NCI-H1436 (cell line): ENCODE measurements at regions not wholly inside any gene's neighbourhood (a gene's known extent, or its start where the extent isn't known, plus 50 kb on each side); places are given as distances from the start of the nearest gene placed in this dataset.

ENCODE experiments used
- DNase-seq: peaks from one replicate; lab custom pipeline; 2025; lab: John Stamatoyannopoulos, UW

DNA sequence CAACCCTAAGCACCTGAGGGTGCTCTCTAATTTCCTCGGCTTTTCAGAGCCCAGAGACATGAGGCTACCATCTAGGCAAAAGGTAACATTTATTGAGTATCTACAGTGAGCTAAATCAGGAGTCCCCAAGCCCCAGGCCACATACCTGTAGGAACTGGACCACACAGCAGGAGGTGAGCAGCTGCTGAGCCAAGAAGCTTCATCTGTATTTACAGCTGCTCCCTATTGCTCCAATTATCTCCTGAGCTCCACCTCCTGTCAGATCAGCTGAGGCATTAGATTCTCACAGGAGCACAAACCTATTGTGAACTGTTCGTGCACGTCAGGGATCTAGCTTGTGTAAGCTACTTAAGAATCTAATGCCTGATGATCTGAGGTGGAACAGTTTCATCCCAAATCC lies 70.2 kb downstream of the RND3 start:
- DNase-seq = no peak

DNA sequence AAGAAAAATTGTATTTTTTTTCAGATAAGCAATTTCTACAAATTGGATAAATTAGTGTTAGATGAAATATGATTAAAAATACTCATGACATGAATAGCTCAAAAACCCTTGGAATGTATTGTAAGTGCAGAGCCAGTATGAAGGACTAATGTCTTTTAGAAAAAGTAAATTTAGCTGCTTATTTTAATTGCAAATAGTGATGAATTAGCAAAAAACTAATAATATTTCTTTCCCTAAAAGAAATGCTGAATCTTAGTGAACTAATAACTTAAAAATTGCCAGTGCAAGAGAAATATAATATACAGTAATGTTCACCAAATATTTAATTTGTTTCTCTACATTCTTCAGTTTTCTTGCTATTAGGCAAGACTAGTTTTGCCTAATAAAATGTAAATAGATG lies 72.4 kb downstream of the RND3 start:
- no peak for DNase-seq

DNA sequence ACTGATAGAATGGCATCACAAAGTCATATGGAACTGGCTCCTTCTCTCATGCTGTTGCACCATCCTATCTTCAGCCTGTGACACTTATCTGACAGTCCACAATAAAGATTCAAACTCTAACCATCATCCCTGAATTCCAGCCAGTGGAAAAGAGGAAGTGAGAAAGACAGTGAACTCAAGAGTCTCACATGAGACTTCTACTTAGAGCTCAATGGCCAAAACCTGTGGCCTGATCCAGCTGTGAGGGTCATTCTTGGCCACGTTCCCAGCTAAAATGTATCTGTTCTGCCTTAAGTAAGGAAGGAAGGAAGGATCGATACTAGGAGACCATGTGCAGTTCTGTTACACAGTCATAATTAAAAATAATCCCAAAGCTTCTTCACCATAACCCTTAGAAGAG lies 73.6 kb downstream of the RND3 start:
- no peak for DNase-seq

DNA sequence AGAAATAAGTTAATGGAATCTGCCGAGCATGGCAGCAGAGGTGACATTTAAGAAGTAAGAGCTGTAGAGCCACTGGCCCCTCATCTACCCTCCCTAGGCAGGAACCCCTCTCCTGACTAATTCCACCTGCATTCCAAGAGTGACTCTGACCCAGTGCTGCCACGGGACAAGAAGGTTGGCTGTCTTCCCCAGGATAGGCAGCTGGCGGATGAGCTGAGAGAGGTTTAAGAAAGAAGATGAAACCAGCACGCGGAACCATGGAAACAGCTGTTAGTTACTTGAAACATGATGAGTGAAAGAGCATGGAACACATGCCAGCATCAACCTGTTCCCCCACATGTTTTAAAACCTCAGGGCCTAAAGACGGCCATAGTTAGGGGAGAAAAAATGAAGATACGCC lies 74.1 kb downstream of the RND3 start:
- no peak for DNase-seq

DNA sequence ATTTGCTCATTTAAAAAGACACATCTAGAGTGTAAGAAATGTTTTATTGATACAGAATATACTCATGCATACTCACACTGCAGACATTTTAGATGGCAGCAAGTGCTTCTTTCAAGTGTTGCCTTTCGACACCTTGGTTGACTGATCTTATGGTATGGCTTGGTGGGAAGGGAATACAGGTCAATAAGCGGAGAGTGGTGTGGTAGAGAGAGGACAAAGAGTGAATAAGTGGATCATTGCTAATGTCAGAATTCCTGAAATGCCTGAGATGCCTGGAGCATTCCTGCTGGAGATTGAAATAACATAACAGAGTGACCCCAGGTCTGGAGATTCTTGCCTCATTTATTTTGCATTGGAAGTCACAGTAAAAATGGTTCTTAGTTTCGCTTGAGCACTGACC lies 76.7 kb downstream of the RND3 start:
- DNase-seq = no peak

DNA sequence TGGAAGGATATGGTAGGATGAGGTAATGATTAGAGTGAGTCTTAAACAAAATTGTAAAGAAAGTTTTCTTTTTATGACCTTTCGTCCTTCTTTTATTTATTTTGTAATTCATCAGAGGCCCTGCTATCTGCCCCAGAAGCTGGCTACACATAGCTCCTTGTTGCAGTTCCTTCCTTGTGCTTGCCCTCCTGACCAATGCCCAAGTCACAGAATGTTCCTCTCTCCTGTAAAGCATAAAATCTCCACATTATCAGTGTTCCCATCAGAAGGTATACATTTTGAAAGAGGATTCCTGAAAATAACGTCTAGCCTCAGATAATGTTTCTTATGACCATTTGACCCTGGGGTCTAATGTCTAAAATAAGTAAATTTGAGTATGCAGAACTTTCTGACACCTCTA lies 78.3 kb downstream of the RND3 start:
- no peak for DNase-seq

DNA sequence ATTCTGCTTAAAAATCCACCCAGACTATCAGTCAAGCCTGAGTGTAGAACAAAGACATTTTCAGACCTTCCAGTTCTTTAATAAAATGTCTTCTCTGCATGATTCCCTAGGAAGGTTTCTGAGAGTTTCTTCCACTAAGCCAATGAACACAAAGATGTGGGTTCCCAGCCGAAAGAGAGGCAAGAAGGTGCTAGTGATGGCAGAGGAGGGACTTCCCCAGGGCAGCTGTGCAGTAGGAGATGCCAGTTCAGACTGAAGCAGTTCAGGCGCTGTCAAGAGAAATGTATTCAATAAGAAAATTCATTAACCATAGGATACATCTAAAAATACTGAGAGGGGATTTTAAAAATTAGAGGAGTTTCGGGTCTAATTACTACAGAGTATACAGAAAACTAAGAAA lies 83.3 kb downstream of the RND3 start:
- no peak for DNase-seq

DNA sequence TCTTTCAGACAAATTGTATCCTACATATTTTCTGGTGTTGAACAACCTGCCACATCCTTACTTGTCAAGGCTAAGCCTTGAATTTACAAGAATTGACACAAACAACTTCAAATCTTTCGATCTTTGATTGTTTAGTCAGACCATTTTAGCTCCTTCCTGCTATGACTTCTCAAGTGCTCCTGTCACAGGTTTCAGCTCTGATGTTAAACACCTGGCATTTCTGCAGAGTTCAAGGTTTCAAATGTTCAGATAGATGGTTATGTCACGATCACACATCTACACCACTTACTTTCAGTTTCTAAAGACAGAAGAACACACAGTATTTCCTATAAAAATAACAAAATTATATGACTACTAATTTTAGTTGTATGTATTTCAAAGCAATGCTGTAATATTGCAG lies 84.0 kb downstream of the RND3 start:
- DNase-seq = no peak

DNA sequence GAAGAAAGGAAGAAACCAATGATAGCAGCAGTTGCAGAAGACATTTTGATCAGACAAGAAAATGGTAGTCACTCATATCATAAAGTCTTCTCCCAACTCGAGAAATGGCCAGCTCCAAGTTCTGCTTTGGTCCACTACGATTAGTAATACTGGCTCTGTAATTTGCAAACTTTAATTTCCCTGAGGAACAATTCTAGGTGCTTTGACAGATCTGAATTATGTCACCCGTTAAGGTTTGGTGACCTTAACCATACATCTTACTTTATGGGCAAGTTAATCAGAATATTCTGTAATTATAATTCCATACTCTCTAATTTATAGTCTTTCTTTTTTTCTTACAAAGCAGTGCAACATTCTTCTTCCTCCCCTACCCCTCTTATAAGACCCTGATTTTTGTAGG lies 84.5 kb downstream of the RND3 start:
- no peak for DNase-seq

DNA sequence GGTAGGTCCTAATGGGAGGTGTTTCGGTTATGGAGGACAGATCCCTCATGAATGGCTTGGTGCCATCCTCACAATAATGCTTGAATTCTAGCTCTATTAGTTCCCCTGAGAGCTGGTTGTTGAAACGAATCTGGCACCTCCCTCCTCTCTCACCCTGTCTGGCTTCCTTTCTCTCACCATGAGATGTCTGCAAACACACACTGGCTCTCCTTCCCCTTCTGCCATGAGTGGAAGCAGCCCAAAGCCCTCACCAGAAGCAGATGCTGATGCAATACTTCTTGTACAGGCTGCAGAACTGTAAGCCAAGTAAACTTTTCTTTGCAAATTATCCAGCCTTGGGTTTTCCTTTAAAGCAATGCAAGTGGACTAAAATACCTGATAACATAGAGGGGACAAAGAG lies 86.6 kb downstream of the RND3 start:
- no peak for DNase-seq

DNA sequence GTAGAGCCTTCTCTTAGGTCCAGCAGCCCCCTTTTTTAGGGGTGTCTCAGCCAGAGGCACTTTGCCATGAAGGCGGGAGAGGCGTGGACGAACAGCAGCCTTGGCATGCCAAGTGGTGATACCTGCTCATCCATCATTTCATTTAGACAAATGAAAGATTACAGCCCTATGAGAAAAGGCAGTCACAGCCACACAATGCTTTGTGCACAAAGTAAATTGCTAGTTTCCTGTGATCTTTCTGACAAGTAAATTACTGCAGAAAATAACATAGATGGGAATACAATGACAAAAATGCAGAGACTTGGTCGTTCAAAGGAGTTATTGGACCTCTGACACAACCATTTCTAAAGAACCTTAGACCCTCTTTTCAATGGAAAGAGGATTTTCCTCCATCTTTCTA lies 94.9 kb downstream of the RND3 start:
- no peak for DNase-seq

DNA sequence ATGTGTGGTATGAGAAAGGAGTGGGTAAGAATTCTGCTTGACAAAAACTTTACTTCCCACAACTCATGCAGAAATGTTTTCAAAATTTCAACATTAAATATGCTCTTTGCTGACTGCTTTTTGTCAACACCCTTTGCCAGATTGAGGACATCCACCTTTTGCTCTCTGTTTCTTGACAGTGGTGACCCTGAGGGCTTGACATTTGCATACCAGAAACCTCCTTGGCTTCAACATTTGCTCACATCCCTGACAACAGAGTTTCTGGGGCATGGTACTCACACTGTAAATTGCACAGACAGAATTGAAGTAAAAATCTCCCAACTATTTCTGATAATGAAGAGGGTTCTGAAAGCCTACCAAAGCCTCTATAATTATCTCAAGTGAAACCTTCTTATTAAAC lies 95.7 kb downstream of the RND3 start:
- no peak for DNase-seq

DNA sequence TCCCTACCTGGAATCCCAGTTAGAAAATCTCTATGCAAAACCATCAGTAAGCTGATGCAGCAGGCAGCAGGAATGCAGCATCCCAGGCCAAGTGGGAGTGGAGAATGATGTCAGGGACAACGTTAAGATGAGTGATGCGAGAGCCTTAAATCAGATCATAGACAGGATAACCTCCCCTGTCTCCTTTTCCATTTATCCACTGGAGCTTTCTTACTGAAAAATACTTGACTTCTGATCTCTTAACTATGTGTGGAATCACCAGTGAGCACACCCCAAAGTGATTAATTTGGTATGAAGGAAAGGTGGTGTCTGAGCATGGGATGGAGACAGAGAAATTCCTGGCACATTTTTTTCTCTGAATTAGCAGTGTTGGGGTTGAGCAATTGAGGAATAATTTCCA lies 98.0 kb downstream of the RND3 start:
- DNase-seq = no peak

DNA sequence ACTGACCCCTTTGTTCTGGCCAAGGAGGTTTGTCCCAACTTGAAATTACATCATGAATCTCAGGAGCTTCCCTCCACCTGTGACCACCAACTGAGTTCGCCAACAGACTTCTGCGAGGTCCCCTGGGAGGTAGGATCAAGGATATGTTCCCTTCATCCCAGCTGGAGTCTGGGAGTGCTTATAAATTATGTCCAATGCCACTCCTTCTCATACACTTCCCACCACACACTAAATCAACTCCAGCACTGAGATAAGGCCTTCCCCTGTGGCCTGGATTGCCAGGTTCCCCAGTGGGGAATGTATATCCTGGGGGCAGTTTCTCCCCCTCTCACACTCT lies 99.2 kb downstream of the RND3 start:
- no peak for DNase-seq

DNA sequence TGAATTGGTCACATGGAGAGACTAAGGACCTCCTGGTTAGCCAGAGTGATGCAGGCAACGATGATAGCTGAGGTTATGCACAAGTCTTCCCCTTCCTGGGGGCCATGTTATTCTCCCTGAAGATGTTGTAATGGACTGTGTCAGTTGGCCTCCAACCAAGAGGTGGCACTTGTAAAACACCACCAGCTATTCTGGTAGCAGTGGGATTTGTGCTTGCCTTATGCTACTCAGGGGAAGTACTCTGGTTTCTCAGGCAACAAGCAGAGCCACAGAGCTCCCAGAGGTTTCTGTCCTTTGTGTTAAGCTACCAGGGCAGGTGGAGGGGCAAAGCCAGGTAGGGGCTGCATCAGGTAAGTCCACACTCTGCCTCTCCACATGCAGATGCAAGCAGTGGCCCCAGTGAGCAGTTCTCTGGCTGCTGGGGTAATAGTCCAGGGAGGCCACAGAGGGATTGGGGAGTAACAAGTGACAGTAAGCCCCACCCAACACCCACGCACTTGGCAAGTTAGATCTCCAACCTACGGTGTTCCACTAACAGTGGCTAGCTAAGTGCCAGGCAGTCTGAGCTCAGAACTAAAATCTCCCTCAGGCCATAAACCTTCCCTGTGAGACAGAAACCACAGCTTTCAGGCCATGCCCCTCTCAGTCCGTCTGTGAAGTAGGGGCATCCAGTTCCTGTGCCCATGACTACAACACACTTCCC lies 99.7 kb downstream of the RND3 start:
- no peak for DNase-seq

DNA sequence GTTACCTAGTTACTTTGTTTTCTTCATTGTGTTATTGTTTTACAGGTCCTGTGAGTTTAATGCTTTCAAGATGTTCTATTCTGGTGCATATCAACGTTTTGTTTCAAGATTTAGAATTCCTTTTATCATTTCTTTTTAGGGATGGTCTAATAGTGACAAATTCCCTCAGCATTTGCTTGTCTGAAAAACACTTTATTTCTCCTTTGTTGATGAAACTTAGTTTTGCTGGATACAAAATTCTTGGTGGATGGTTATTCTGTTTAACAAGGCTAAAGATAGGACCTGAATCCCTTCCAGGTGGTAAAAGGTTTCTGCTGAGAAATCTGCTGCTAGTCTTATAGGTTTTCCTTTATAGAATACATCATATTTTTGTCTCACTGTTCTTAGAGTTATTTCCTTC lies 102.3 kb downstream of the RND3 start:
- no peak for DNase-seq

DNA sequence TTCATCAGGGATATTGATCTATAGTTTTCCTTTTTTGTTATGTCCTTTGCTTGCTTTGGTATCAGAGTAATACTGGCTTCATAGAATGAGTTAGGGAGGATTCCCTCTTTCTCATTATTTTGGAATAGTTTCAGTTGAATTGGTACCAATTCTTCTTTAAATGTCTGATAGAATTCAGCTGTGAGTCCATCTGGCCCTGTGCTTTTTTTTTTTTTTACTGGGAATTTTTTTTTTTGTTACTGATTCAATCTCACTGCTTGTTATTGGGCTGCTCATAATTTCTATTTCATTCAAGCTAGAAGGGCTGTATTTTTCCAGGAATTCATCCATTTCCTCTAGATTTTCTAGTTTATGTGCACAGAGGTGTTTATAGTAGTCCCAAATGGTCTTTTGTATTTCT lies 103.9 kb downstream of the RND3 start:
- DNase-seq = no peak

DNA sequence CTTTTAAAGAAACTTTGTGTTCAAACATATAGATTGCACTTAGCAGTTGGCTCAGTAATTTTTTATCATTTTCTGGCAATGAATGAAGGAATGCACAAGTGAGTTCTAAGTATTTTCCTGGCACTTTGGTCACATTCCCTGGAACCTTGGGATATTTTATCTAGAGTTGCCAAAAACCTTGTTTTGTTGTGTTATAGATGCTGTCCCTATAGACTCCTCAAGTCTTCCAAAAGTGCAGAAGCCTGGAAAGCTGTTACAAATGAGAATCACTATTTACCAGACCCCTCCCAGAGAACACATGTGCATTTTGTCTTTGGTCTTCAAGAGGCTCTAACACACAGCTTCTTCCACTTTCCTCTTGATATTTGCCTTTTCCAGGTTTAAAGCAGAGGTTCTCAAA lies 108.3 kb downstream of the RND3 start:
- DNase-seq = no peak

DNA sequence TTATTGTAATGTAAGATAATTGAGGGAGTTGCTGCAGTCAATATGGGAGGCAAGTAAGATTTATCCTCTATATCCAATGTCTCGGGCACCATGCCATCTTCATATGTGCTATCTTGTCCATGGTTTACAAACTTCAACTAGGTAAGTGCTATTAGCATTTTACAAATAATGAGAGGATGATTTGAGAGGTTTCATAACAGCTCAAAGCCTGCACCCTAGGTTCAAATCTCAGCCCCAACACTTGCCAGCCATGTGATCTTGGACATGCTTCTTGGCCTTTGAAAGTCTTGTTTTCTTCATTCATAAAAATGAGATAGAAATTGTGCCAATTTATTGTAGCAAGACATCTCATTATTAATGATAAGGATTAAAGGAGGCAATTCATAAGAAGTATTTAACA lies 108.8 kb downstream of the RND3 start:
- no peak for DNase-seq

DNA sequence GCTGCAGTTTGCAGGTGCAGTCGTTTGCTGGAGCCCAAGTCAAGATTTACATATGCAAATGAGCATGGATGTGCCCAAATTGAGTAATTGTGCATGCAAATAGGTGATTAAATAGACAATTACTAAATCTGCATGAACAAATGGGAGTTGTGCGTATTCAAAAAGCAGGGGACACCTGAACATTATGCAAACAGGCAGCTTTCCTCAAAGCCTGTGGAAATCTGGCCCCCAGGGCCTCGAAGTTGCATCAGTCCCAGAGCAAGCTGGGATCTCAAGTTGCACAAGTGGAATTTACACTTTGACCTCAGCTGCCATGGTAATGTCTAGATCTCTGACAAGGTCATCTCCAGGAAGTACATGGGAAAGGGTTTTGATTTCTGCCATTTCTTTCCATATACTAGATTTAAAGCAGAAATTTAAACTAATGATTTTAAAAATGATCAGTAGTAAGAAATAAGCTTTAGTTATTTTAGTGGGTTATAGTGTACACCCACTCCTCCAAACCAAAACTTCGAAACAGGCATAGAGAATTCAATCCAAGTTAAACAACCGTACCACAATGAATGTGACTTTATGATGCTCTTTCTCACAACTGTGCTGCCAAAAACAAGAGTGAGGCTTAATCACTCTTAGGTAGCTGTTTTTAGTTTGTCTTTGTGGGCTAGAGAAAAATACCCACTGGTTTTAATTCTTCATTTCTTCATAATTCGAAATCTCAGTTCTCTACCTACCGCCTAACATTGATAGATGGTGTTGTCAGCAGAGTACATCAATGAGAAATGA lies 110.7 kb downstream of the RND3 start:
- DNase-seq = no peak

DNA sequence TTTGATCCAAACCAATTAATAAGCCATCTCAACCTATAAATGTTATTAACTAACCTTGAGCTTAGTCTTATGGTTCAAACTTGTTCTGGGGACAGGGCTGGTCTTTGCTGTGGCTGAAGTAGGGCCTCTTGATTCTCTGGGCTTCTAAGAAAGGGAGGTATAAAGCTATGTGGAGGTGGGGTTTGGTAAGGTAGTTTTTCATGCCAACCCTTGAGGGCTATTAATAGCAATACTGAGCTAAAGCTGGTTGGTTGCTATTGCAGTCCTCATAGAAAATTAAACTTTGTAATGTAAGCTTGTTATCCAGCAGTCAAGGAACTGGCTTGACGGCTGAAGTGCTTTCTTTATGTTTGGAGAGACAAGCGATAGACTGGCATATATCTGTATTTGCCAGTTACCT lies 112.1 kb downstream of the RND3 start:
- no peak for DNase-seq

DNA sequence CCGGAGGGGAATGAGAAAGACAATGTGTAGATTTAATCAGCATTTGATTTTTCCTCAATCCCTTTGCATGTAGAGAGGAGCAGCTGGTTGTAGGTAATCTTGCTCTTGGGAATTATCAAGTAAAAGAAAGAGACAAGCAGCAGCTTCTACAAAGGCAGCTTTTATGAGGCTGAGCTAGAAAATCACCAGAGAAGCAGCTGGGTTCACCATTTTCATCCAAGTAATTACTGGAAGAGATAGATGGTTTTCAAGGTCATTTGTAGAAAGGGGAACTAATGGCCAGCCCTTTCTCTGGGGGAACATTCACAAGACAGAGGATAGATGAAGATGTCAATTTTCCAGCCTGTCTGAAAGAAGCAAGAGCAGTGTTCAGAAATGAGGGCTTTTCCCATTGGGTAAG lies 113.0 kb downstream of the RND3 start:
- DNase-seq = no peak

DNA sequence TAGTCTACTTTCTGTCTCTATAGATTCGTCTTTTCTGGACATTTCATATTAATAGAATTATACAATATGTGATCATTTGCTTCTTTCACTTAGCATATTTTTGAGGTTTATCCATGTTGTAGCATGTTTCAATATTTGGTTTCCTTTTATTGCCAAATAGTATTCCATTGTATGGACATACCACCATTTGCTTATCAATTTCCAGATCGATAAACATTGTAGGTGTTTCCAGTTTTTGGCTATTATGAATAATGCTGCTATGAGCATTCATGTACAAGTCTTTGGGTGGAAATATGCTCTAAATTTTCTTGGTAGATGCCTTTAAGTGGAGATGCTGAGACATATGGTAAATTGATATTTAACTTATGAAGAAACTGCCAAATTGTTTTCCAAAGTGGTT lies 114.1 kb downstream of the RND3 start:
- no peak for DNase-seq
